H9 (cell line): ENCODE measurements at regions not wholly inside any gene's neighbourhood (a gene's known extent, or its start where the extent isn't known, plus 50 kb on each side); places are given as distances from the start of the nearest gene placed in this dataset.

Experiments used
- DNase-seq: peaks from one replicate; pipeline ENCODE4 v3.0.0-alpha.2; 2017
- H2AFZ ChIP-seq: one replicate; pipeline ENCODE4 v1.6.1; 2013; ENCODE audit warnings: mild to moderate bottlenecking, low read length, control low read depth, moderate library complexity
- H2AK5ac ChIP-seq: 2 replicates; pipeline ENCODE4 v1.6.1; 2013; ENCODE audit warnings: low read length, control low read depth, mixed read lengths; ENCODE audit not compliant: insufficient read length
- H2BK120ac ChIP-seq: one replicate; pipeline ENCODE4 v1.6.1; 2013; ENCODE audit warnings: low read depth, mild to moderate bottlenecking, low read length, control low read depth, inconsistent platforms; ENCODE audit not compliant: poor library complexity, severe bottlenecking
- H2BK12ac ChIP-seq: 2 replicates; pipeline ENCODE4 v1.6.1; 2013; ENCODE audit warnings: low read length, control low read depth, mixed read lengths, low read depth; ENCODE audit not compliant: insufficient read length
- H2BK15ac ChIP-seq: 2 replicates; pipeline ENCODE4 v1.6.1; 2013; ENCODE audit warnings: low read depth, low read length, control low read depth
- H2BK20ac ChIP-seq: one replicate; pipeline ENCODE4 v1.6.1; 2013; ENCODE audit warnings: low read depth, mild to moderate bottlenecking, low read length, control low read depth, inconsistent platforms; ENCODE audit not compliant: poor library complexity, severe bottlenecking
- H2BK5ac ChIP-seq: 2 replicates; pipeline ENCODE4 v1.6.1; 2013; ENCODE audit warnings: low read length, control low read depth, mixed read lengths; ENCODE audit not compliant: insufficient read length
- H3K14ac ChIP-seq: 2 replicates; pipeline ENCODE4 v1.6.1; 2013; ENCODE audit warnings: low read length, control low read depth; ENCODE audit not compliant: insufficient read depth
- H3K18ac ChIP-seq: 2 replicates; pipeline ENCODE4 v1.6.1; 2013; ENCODE audit warnings: low read depth, mild to moderate bottlenecking, mixed read lengths, low read length, control low read depth; ENCODE audit not compliant: insufficient read length
- H3K23ac ChIP-seq: 2 replicates; pipeline ENCODE4 v1.6.1; 2013; ENCODE audit warnings: low read length, control low read depth, mixed read lengths, low read depth; ENCODE audit not compliant: insufficient read length
- H3K23me2 ChIP-seq: 2 replicates; pipeline ENCODE4 v1.6.1; 2013; ENCODE audit warnings: low read depth, mild to moderate bottlenecking, mixed read lengths, low read length, control low read depth; ENCODE audit not compliant: insufficient read length, poor library complexity, severe bottlenecking
- H3K27ac ChIP-seq: 2 replicates; pipeline ENCODE4 v1.5.1; 2013; ENCODE audit warnings: low read length, control low read depth, mixed read lengths, low read depth; ENCODE audit not compliant: insufficient read length
- H3K27me3 ChIP-seq: 2 replicates; pipeline ENCODE4 v1.6.1; 2013; ENCODE audit warnings: low read length, control low read depth, inconsistent platforms; ENCODE audit not compliant: insufficient read depth
- H3K4ac ChIP-seq: 2 replicates; pipeline ENCODE4 v1.6.1; 2013; ENCODE audit warnings: low read depth, mild to moderate bottlenecking, control low read depth, inconsistent platforms, low read length, moderate library complexity
- H3K4me1 ChIP-seq: 2 replicates; pipeline ENCODE4 v1.6.1; 2013; ENCODE audit warnings: low read length, control low read depth, inconsistent platforms; ENCODE audit not compliant: insufficient read depth
- H3K4me2 ChIP-seq: 2 replicates; pipeline ENCODE4 v1.6.1; 2013; ENCODE audit warnings: low read length, control low read depth, mixed read lengths; ENCODE audit not compliant: insufficient read length, insufficient read depth
- H3K56ac ChIP-seq: 2 replicates; pipeline ENCODE4 v1.6.1; 2013; ENCODE audit warnings: low read depth, mild to moderate bottlenecking, mixed read lengths, low read length, control low read depth; ENCODE audit not compliant: insufficient read length
- H3K79me1 ChIP-seq: 2 replicates; pipeline ENCODE4 v1.6.1; 2013; ENCODE audit warnings: low read depth, mild to moderate bottlenecking, moderate library complexity, low read length, control low read depth, inconsistent platforms; ENCODE audit not compliant: insufficient read depth, poor library complexity, severe bottlenecking
- H3K79me2 ChIP-seq: 2 replicates; pipeline ENCODE4 v1.6.1; 2013; ENCODE audit warnings: low read length, control low read depth, inconsistent platforms; ENCODE audit not compliant: insufficient read depth
- H3K9ac ChIP-seq: 2 replicates; pipeline ENCODE4 v1.6.1; 2013; ENCODE audit warnings: low read length, control low read depth, mixed read lengths; ENCODE audit not compliant: insufficient read length; ENCODE audit errors: extremely low read depth
- H3K9me3 ChIP-seq: one replicate; pipeline ENCODE4 v1.6.1; 2013; ENCODE audit warnings: low read depth, low read length, inconsistent platforms; ENCODE audit not compliant: control insufficient read depth
- H3T11ph ChIP-seq: one replicate; pipeline ENCODE4 v1.6.1; 2013; ENCODE audit warnings: mild to moderate bottlenecking, low read length, control low read depth, inconsistent platforms
- H4K20me1 ChIP-seq: one replicate; pipeline ENCODE4 v1.6.1; 2013; ENCODE audit not compliant: control insufficient read depth, insufficient read length, insufficient read depth
- H4K5ac ChIP-seq: 2 replicates; pipeline ENCODE4 v1.6.1; 2013; ENCODE audit warnings: low read depth, mild to moderate bottlenecking, mixed read lengths, low read length, control low read depth; ENCODE audit not compliant: insufficient read length
- H4K8ac ChIP-seq: replicated peaks from 2 replicates; pipeline ENCODE4 v1.6.1; 2013; ENCODE audit warnings: low read length, control low read depth, mixed read lengths, low read depth; ENCODE audit not compliant: insufficient read length
- H4K91ac ChIP-seq: 2 replicates; pipeline ENCODE4 v1.6.1; 2013; ENCODE audit warnings: low read depth, mild to moderate bottlenecking, moderate library complexity, mixed read lengths, low read length, control low read depth; ENCODE audit not compliant: insufficient read length
- H3K27ac Mint-ChIP-seq, 3 experiments: 2 replicates in 2 of 3; 3 replicates in 1 of 3; pipeline ENCODE4 v1.8.0; 2020 to 2021; ENCODE audit warnings: mixed read lengths in 3 of 3, mild to moderate bottlenecking in 1 of 3, moderate library complexity in 1 of 3
- H3K27me3 Mint-ChIP-seq: 2 replicates; pipeline ENCODE4 v1.8.0; 2021; ENCODE audit warnings: low read depth, mild to moderate bottlenecking, moderate library complexity, mixed read lengths
- H3K36me3 Mint-ChIP-seq, 3 experiments: 2 replicates in 2 of 3; 3 replicates in 1 of 3; pipeline ENCODE4 v1.8.0; 2020 to 2021; ENCODE audit warnings: low read depth in 3 of 3, mixed read lengths in 3 of 3; ENCODE audit not compliant: insufficient read depth in 1 of 3
- H3K4me1 Mint-ChIP-seq, 2 experiments: 2 replicates each; pipeline ENCODE4 v1.8.0; 2020; ENCODE audit warnings: mixed read lengths in 2 of 2
- H3K4me3 Mint-ChIP-seq, 2 experiments: 2 replicates in 1 of 2; 3 replicates in 1 of 2; pipeline ENCODE4 v1.8.0; 2020 to 2021; ENCODE audit warnings: mild to moderate bottlenecking in 2 of 2, mixed read lengths in 2 of 2, moderate library complexity in 1 of 2
- H3K9me3 Mint-ChIP-seq, 2 experiments: 2 replicates in 1 of 2; 3 replicates in 1 of 2; pipeline ENCODE4 v1.8.0; 2020; ENCODE audit warnings: mild to moderate bottlenecking in 2 of 2, mixed read lengths in 2 of 2, moderate library complexity in 1 of 2
- CTCF ChIP-seq: fragments of 200-600 bp; sonication (generic); conservative IDR thresholded peaks from 3 replicates; pipeline ENCODE4 v1.8.0; 2021; ENCODE audit warnings: antibody characterized with exemption, mild to moderate bottlenecking
- WGBS: extraction: QIAGEN DNeasy Blood & Tissue Kit; methylation state at CpG from one replicate; pipeline ENCODE4 v1.1.7; 2013; ENCODE audit warnings: missing lambda C conversion rate, low lambda C conversion rate, mixed read lengths; ENCODE audit not compliant: insufficient read length; ENCODE audit errors: extremely low coverage; 5-methylcytosine and 5-hydroxymethylcytosine counted together

- Histone ChIP-seq H2BK5ac (no peak overlapping the region), H3K9ac (no peak overlapping the region), H2BK15ac (no peak overlapping the region), H4K8ac (no peak overlapping the region), H4K5ac (no peak overlapping the region), H3T11ph (no peak overlapping the region), H2BK20ac (no peak overlapping the region), H3K56ac (no peak overlapping the region), H3K14ac (no peak overlapping the region), H4K20me1 (no peaks in the 10 kb centered on the region), H4K91ac (no peak overlapping the region), H3K79me1 (no peaks in the 10 kb centered on the region), H3K18ac (no peak overlapping the region), H3K27me3 (no peaks in the 10 kb centered on the region), H3K27ac (no peak overlapping the region), H3K4me2 (no peak overlapping the region), H3K23me2 (no peaks in the 10 kb centered on the region), H3K9me3 (no peaks in the 10 kb centered on the region), H3K4me1 (0 out of 2 replicates have a peak, but pooled peaks cover 3% of the 10 kb centered on the region), H2AFZ (no peak overlapping the region), H2BK120ac (no peak overlapping the region), H3K79me2 (no peaks in the 10 kb centered on the region), H3K23ac (no peak overlapping the region), H2AK5ac (no peak overlapping the region), H2BK12ac (no peak overlapping the region), H3K4ac (no peak overlapping the region)
- H3K27me3 Mint-ChIP-seq = peaks cover 3% of the 10 kb centered on the region; the same call in 1 of the 2 replicates
- no CpG with 5 or more reads among the region's 4 CpGs for WGBS
- no peak overlapping the region for H3K4me3 Mint-ChIP-seq
- no peaks in the 10 kb centered on the region for H3K4me1 Mint-ChIP-seq
- no peak overlapping the region for H3K27ac Mint-ChIP-seq
- DNase-seq = no peak
- no peaks in the 10 kb centered on the region for H3K36me3 Mint-ChIP-seq
- H3K9me3 Mint-ChIP-seq = no peaks in the 10 kb centered on the region; a peak in 1 of 5 replicates
- no peak for TF ChIP-seq CTCF
These were observed 181.9 kb upstream of the BDNF start for GRCh38 chr11:27882066-27882697.
